ENCODE measurements at regions not wholly inside any gene's neighbourhood (a gene's known extent, or its start where the extent isn't known, plus 50 kb on each side); places are given as distances from the start of the nearest gene placed in this dataset.

DNA sequence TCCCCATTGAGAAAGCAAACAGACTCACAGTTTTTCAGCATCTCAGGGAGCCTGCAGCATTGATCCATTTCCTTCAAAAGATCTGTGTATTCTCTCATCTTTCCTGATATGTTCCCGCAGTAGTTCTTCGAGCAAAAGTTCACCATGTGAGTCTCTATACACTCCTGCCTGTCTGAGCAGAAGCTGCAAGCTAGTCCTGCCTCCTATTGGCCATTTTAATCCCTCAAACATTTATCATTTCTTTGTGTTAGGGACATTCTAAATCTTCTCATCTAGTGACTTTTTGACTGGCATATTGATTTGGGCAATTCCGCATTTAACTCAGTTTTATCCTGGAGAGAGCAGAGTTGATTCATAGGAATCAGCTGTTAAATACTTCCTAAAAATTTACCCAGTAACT lies 660.4 kb upstream of the KLF12 start:
- Histone ChIP-seq H2BK120ac (replicated peaks; ENCODE audit: low read depth, low read length) (no peak overlapping the region), H3K79me1 (ENCODE audit: low read depth, low read length) (no peaks in the 10 kb centered on the region), H2AFZ (ENCODE audit: low read length) (no peak overlapping the region), H4K91ac (replicated peaks; ENCODE audit: insufficient read length, low read length) (no peak overlapping the region), H3K9me3 (ENCODE audit: insufficient read depth in 2 of 2, low read depth in 1 of 2, low read length in 1 of 2) (no peaks in the 10 kb centered on the region), H3K4ac (replicated peaks; ENCODE audit: insufficient read length, low read depth, low read length) (no peak overlapping the region), H2BK15ac (ENCODE audit: low read length) (no peak overlapping the region), H2BK5ac (ENCODE audit: low read depth, low read length) (no peak overlapping the region), H3K79me2 (ENCODE audit: control insufficient read depth in 1 of 2, insufficient read depth in 2 of 2, low read length in 2 of 2) (no peaks in the 10 kb centered on the region), H4K5ac (ENCODE audit: insufficient read length, low read depth, low read length) (no peak overlapping the region), H2AK5ac (ENCODE audit: low read depth, low read length) (no peak overlapping the region), H2BK20ac (ENCODE audit: low read length) (no peak overlapping the region), H2BK12ac (ENCODE audit: low read depth, low read length) (no peak overlapping the region), H3K4me1 (replicated peaks in 1 of 4; ENCODE audit: control insufficient read depth in 3 of 4, insufficient read depth in 4 of 4, low read length in 3 of 4) (no peaks in the 10 kb centered on the region), H4K8ac (ENCODE audit: extremely low read depth, insufficient read depth, low read length) (no peak overlapping the region), H3K23me2 (ENCODE audit: low read depth, low read length) (no peaks in the 10 kb centered on the region), H3K4me3 (ENCODE audit: extremely low read depth in 1 of 4, insufficient read depth in 2 of 4, low read depth in 3 of 4, low read length in 4 of 4) (no peak overlapping the region), H4K20me1 (replicated peaks in 1 of 2; ENCODE audit: control insufficient read depth in 1 of 2, insufficient read depth in 2 of 2, low read length in 2 of 2) (no peaks in the 10 kb centered on the region), H3K18ac (ENCODE audit: extremely low read depth, low read length) (no peak overlapping the region), H3K9ac (replicated peaks in 1 of 4; ENCODE audit: extremely low read depth in 1 of 4, low read depth in 3 of 4, low read length in 3 of 4) (no peak overlapping the region), H3K4me2 (ENCODE audit: insufficient read depth in 1 of 2, low read depth in 2 of 2, low read length in 2 of 2) (no peak overlapping the region), H3K27me3 (replicated peaks in 1 of 4; ENCODE audit: control insufficient read depth in 3 of 4, extremely low read depth in 1 of 4, insufficient read depth in 3 of 4, low read length in 3 of 4) (no peaks in the 10 kb centered on the region), H3K23ac (ENCODE audit: insufficient read length) (no peak overlapping the region), H3K27ac (ENCODE audit: low read depth, low read length) (no peak overlapping the region), H3K36me3 (ENCODE audit: control insufficient read depth in 2 of 4, insufficient read depth in 4 of 4, low read length in 3 of 4) (no peaks in the 10 kb centered on the region), H3K56ac (replicated peaks; ENCODE audit: insufficient read length, low read depth, low read length) (no peak overlapping the region), H3K14ac (ENCODE audit: insufficient read length) (no peak overlapping the region)
- DNase-seq (ENCODE audit: low read depth in 1 of 2, low spot score in 2 of 2) (no peak), FAIRE-seq (no peak)
- CTCF ChIA-PET (ENCODE audit: partially characterized antibody), result interaction anchor here (0.6 to 2.3 kb wide), 5 partner anchors 8 to 1750 kb away, joined by 3 to 10 read pairs (median 4); no protein-coding TSS in a partner anchor
- TF ChIP-seq JUN (IDR thresholded peaks at IDR 0.05; ENCODE audit: low read depth, low read length) (no peak), MAX (IDR thresholded peaks at IDR 0.05) (no peak), SP1 (IDR thresholded peaks at IDR 0.05; ENCODE audit: low read depth, low read length) (no peak), RAD21 (IDR thresholded peaks at IDR 0.05 in 1 of 2, conservative IDR thresholded peaks at IDR 0.05 in 1 of 2; ENCODE audit: low read depth in 2 of 2, low read length in 2 of 2) (peak; percentile 55 to 59), CTCF (IDR thresholded peaks at IDR 0.05; ENCODE audit: control extremely low read depth in 1 of 3, insufficient read depth in 1 of 3, low read depth in 1 of 3, low read length in 3 of 3) (peak in 1 of 3 experiments; percentile 27; a peak in 2 of 4 replicates), RNF2 (IDR thresholded peaks at IDR 0.05; ENCODE audit: borderline replicate concordance, low read depth, low read length, missing control alignments, poor library complexity, severe bottlenecking) (no peak)
- POLR2A ChIA-PET (ENCODE audit: partially characterized antibody), result no interaction called here
- WGBS, 2 experiments (ENCODE audit: extremely low coverage in 1 of 2, insufficient coverage in 1 of 2, insufficient read length in 1 of 2, insufficient replicate concordance in 2 of 2, low coverage in 1 of 2, low lambda C conversion rate in 2 of 2, missing lambda C conversion rate in 1 of 2), result 89% methylated on average over 3 of the region's 3 CpGs; no CpG with 5 or more reads in 1 of the 2 experiments
